Epithelial cell of proximal tubule (primary cell): ENCODE measurements at regions not wholly inside any gene's neighbourhood (a gene's known extent, or its start where the extent isn't known, plus 50 kb on each side); places are given as distances from the start of the nearest gene placed in this dataset.
"Not testable (repeated sequence)": the region's sequence is repeated elsewhere in the genome, so short reads cannot be mapped to it uniquely, and the experiment has no call there.

Experiments used
- DNase-seq: peaks from one replicate; pipeline ENCODE4 v3.0.0-alpha.2; 2011; ENCODE audit warnings: low read depth
- H3K4me3 ChIP-seq: 2 replicates; pipeline ENCODE4 v1.5.1; 2011; ENCODE audit warnings: low read depth, mild to moderate bottlenecking, low read length
- CTCF ChIP-seq: conservative IDR thresholded peaks from 2 replicates; pipeline ENCODE4 v1.5.1; 2012; ENCODE audit warnings: low read depth, mild to moderate bottlenecking, low read length

GRCh38 chr7:17408245-17408903, 109.9 kb downstream of the AHR start:
- TF ChIP-seq CTCF: no peak
- peak; percentile 97 for DNase-seq

GRCh38 chr7:17408904-17409290, 110.4 kb downstream of the AHR start:
- no peak for TF ChIP-seq CTCF
- no peak overlapping the region for H3K4me3 ChIP-seq
- DNase-seq: no peak

More at GRCh38 chr7:17408245-17408903, 109.9 kb downstream of the AHR start:
- H3K4me3 ChIP-seq: no peak overlapping the region

GRCh38 chr7:17411922-17412321, 113.5 kb downstream of the AHR start:
- no peak for DNase-seq
- no peak for TF ChIP-seq CTCF
- H3K4me3 ChIP-seq: no peak overlapping the region

GRCh38 chr7:17412883-17413282, 114.4 kb downstream of the AHR start:
- no peak overlapping the region for H3K4me3 ChIP-seq
- no peak for TF ChIP-seq CTCF
- DNase-seq: no peak

- H3K4me3 ChIP-seq: no peak overlapping the region
- TF ChIP-seq CTCF: no peak
- no peak for DNase-seq
Measured at GRCh38 chr7:17415955-17416354, 117.5 kb downstream of the AHR start.

GRCh38 chr7:17420308-17421015, 122.0 kb downstream of the AHR start:
- DNase-seq, H3K4me3 ChIP-seq: not testable (repeated sequence)

GRCh38 chr7:17421941-17422340, 123.5 kb downstream of the AHR start:
- DNase-seq: no peak
- no peak overlapping the region for H3K4me3 ChIP-seq
- TF ChIP-seq CTCF: no peak
